MG63 (cell line): ENCODE measurements at regions not wholly inside any gene's neighbourhood (a gene's known extent, or its start where the extent isn't known, plus 50 kb on each side); places are given as distances from the start of the nearest gene placed in this dataset.

Experiments
- DNase-seq: peaks from one replicate; pipeline ENCODE4 v3.0.0-alpha.2; 2020
- H3K27me3 ChIP-seq: fragments of 250-450 bp; sonication (Bioruptor Pico); 2 replicates; pipeline ENCODE4 v1.5.1; 2020; ENCODE audit warnings: mild to moderate bottlenecking, moderate library complexity
- H3K36me3 ChIP-seq: fragments of 250-450 bp; sonication (Bioruptor Pico); 2 replicates; pipeline ENCODE4 v1.5.1; 2020; ENCODE audit warnings: mild to moderate bottlenecking, moderate library complexity
- H3K4me3 ChIP-seq: fragments of 250-450 bp; sonication (Bioruptor Pico); 2 replicates; pipeline ENCODE4 v1.5.1; 2020; ENCODE audit warnings: mild to moderate bottlenecking, moderate library complexity
- H3K9me3 ChIP-seq: fragments of 250-450 bp; sonication (Bioruptor Pico); 2 replicates; pipeline ENCODE4 v1.5.1; 2020; ENCODE audit warnings: mild to moderate bottlenecking, moderate library complexity

DNA sequence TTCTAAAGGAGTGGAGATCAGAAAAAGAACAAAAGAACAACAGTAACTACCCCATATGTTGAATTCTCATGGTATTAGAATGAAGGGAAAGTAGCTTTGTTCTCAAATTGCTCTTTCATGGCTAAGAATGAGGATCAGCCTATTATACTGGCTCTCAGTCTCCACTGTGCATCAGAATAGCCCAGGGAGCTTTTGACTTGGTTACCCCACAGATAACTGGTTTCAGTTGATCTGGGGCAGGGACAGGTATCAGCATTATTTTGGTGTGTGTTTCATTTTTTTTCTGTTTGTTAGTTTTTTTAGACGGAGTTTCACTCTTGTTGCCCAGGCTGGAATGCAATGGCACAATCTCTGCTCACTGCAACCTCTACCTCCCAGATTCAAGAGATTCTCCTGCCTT lies 311.7 kb upstream of the TLE3 start:
- Histone ChIP-seq H3K9me3 (peaks cover 5% of the 10 kb centered on the region; the same call in 1 of the 2 replicates), H3K4me3 (no peak overlapping the region), H3K27me3 (no peaks in the 10 kb centered on the region), H3K36me3 (no peaks in the 10 kb centered on the region)
- no peak for DNase-seq

DNA sequence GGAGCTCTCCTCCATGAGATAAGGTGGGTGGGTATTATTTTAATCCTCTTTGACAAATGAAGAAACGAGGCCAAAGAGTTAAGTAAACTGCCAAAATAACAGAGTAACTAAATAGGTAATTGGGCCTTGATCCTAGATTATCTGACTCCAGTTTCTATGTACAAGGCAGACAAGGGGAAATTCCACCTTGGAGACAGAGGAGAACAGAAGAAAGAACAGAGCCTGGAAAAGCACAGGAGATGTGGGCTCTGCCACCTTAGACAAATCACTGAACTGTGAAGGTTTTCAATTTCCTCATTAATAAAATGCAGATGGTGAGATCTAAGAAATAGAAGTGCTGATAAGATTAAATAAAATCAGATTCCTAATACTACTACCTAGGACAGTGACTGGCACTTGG lies 310.2 kb upstream of the TLE3 start:
- H3K27me3 ChIP-seq = no peaks in the 10 kb centered on the region
- H3K9me3 ChIP-seq = peaks cover 5% of the 10 kb centered on the region; the same call in 1 of the 2 replicates
- DNase-seq = no peak
- no peaks in the 10 kb centered on the region for H3K36me3 ChIP-seq
- H3K4me3 ChIP-seq = no peak overlapping the region

DNA sequence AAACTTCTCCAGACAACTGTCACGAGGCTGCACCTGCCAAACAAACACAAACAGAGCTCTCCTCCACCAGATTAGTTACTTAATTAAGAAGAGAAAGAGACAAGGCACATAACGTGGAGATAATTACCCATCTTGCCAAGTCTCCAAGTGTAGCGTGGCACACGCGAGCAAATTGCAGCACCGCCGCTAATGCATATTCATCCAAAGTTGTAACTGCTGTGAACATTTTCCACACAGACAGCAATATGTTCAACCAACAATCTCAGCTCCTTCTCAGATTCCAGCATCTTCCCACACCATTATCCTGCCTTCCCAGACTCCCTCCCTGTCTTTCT lies 309.6 kb upstream of the TLE3 start:
- no peaks in the 10 kb centered on the region for H3K36me3 ChIP-seq
- no peak overlapping the region for H3K4me3 ChIP-seq
- no peaks in the 10 kb centered on the region for H3K27me3 ChIP-seq
- no peak for DNase-seq
- H3K9me3 ChIP-seq = peaks cover 5% of the 10 kb centered on the region; the same call in 1 of the 2 replicates

DNA sequence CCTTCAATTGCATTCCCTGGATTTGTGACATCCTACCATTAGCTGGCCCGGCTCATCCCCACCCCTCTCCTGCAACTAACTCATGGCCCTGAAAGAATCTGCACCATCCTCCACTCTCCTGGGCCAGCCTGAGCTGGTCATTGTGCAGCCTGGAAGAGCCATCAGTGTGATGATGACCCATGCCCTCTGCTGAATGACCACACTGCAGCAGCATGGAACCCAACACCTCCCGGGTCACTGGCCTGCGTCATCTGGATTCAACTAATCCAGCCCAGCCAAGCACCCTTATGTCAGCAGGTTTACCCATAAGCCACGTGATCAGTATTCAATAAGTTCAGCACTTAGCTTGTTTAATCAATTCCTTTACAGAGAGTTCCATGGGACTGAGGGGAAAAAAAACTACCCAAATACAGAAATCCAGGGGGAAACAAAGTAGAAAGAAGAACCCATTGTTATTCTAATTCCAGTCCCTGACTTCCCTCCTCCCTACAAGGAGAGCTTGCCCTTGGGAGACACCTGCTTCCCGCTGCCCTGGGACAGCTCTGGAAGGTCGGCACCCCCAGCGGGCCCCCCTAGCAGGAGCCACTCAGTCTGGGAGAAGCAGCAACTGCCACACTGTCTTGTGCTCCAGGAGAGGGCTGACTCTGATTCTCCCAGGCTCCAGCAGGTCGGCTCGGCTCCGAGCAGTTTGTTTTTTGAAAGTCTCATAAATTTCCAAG lies 309.1 kb upstream of the TLE3 start:
- H3K36me3 ChIP-seq = no peaks in the 10 kb centered on the region

GRCh38 chr15:70401709-70402108 lies 304.0 kb upstream of the TLE3 start:
- no peaks in the 10 kb centered on the region for H3K36me3 ChIP-seq
- no peaks in the 10 kb centered on the region for H3K27me3 ChIP-seq
- peak; percentile 57 for DNase-seq
- no peak overlapping the region for H3K4me3 ChIP-seq
- H3K9me3 ChIP-seq = peaks cover 3% of the 10 kb centered on the region; the same call in 1 of the 2 replicates

More for the DNA sequence above, 309.1 kb upstream of the TLE3 start:
- no peak overlapping the region for H3K4me3 ChIP-seq
- H3K27me3 ChIP-seq = no peaks in the 10 kb centered on the region
- peaks cover 5% of the 10 kb centered on the region; the same call in 1 of the 2 replicates for H3K9me3 ChIP-seq
- DNase-seq = no peak

DNA sequence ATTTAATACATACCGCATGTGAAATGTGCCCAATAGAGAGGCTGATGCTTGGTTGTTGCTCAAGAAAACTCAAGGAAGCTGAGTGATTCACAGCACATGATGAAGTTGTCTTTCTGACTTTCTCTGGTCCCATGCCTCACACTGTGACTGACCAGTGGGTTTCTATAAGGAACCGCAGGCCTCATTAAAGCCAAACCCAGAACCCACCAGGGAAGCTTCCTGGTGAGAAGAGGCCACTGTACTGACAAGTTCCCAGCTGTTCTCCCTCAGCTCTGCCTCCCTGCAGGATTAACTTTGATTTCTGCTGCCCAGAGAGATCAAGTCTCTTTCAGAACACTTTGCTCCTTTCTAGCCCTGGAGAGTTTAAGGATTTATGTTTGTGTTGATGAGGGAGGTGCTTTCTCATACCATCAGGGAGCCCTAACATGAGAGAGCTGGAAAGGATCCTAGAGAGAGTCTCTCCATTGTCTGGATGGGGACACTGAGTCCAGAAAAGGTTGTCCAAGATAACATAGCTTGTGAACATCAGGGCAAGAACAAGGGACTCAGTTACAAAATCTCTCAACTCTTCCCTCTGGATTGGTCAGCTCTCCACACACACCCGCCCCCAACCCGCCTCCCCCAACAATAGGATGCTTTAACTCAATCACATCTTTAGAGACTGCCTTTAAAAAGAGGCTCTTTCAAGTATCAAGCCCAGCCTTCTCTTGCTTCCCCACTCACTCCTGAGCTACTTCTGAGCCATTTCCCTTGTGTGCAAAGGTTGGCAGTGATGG lies 303.2 kb upstream of the TLE3 start:
- Histone ChIP-seq H3K4me3 (no peak overlapping the region), H3K27me3 (no peaks in the 10 kb centered on the region), H3K9me3 (peaks cover 3% of the 10 kb centered on the region; the same call in 1 of the 2 replicates), H3K36me3 (no peaks in the 10 kb centered on the region)
- no peak for DNase-seq

DNA sequence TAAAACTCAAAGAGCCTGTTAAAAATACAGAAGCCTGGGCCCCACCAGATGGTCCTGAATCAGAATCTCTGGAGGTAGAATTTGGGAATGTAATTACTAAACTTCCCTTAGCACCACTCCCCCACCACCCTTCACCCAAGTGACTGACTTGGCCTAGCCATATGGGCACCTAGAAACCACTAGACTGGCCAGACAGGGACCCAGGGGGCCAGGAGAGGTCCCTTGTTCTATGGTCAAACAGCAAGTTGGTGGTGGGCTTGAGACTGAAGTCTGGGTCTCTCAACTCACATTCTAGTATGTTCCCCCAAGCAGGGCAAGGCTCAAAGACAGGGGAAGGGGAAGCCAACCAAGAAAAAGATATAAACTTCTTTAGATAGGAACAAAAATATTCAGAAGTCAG lies 301.5 kb upstream of the TLE3 start:
- no peak overlapping the region for H3K4me3 ChIP-seq
- H3K27me3 ChIP-seq = no peaks in the 10 kb centered on the region; the same call in 1 of the 2 replicates
- H3K36me3 ChIP-seq = no peaks in the 10 kb centered on the region
- no peak for DNase-seq
- no peaks in the 10 kb centered on the region for H3K9me3 ChIP-seq

DNA sequence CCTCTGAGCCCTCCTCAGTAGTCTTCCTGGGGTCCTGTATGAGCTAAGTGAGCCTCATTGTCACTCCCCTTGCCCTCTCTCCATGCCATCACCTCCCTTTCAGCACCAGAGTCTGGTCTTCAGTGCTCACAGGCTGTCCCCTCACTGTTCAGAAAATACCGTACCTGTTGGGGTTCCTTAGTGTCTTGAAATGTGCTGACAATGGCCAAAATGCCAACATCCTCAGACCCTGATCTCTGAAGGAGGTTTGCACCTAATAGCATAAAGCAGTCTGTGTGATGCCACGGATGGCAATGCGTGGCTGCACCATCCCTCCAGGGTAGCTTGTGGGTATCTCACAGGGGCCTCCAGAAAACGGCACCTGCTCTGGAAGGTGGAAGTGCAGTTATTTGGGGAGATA lies 301.0 kb upstream of the TLE3 start:
- H3K9me3 ChIP-seq = no peaks in the 10 kb centered on the region
- no peaks in the 10 kb centered on the region; the same call in 1 of the 2 replicates for H3K27me3 ChIP-seq
- H3K4me3 ChIP-seq = no peak overlapping the region
- no peak for DNase-seq
- no peaks in the 10 kb centered on the region for H3K36me3 ChIP-seq

DNA sequence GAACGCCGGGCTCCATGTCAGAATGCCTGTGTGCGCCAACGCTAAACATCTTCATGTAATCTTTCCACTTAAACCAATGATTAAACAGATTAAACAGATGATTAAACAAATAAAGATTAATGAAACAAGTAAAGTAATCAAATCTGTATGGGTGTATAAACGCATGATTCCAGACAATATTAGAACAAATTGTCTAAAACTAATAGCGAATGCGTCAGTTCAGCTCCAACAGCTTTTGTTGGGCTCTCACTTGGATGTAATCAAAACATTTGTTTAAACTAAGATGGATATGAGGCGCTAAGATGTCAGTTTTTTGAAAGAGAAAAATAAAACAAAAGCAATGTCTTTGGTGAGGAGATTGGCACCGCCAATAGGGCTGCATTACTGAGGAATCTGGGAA lies 299.1 kb upstream of the TLE3 start:
- H3K9me3 ChIP-seq = no peaks in the 10 kb centered on the region
- H3K36me3 ChIP-seq = no peaks in the 10 kb centered on the region
- no peak for DNase-seq
- no peaks in the 10 kb centered on the region; the same call in 1 of the 2 replicates for H3K27me3 ChIP-seq
- H3K4me3 ChIP-seq = no peak overlapping the region

GRCh38 chr15:70395164-70395563 lies 297.4 kb upstream of the TLE3 start:
- Histone ChIP-seq H3K36me3 (no peaks in the 10 kb centered on the region), H3K4me3 (no peak overlapping the region), H3K9me3 (peaks cover 3% of the 10 kb centered on the region; the same call in 1 of the 2 replicates), H3K27me3 (no peaks in the 10 kb centered on the region; the same call in 1 of the 2 replicates)
- DNase-seq = no peak

GRCh38 chr15:70390723-70391122 lies 293.0 kb upstream of the TLE3 start:
- DNase-seq = no peak
- no peaks in the 10 kb centered on the region; the same call in 1 of the 2 replicates for H3K27me3 ChIP-seq

GRCh38 chr15:70387993-70388392 lies 290.3 kb upstream of the TLE3 start:
- no peak for DNase-seq
- H3K36me3 ChIP-seq = no peaks in the 10 kb centered on the region
- no peaks in the 10 kb centered on the region for H3K27me3 ChIP-seq
- H3K9me3 ChIP-seq = peaks cover 3% of the 10 kb centered on the region; the same call in 1 of the 2 replicates
- H3K4me3 ChIP-seq = no peak overlapping the region

More at GRCh38 chr15:70390723-70391122, 293.0 kb upstream of the TLE3 start:
- Histone ChIP-seq H3K4me3 (no peak overlapping the region), H3K9me3 (peaks cover 3% of the 10 kb centered on the region; the same call in 1 of the 2 replicates), H3K36me3 (no peaks in the 10 kb centered on the region)

DNA sequence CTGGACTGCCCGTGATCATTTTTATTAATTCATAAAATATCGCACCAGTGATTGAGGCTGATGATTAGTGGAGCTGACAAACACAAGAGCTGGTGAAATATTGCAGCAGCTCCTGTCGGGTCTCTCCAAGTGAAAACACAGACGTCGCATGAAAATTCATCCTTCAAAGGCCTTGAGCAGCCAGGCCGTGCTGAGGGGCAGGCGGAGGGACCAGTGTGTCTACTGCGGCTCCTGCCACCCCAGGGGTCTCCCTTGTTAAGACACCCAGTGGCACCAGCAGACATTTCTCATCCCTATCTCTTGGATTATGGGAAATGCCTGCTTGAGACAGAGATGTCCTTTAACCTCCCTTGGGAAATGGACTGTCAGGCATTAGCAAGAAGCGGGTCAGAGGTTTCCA lies 289.4 kb upstream of the TLE3 start:
- H3K27me3 ChIP-seq = no peaks in the 10 kb centered on the region
- H3K36me3 ChIP-seq = no peaks in the 10 kb centered on the region
- H3K9me3 ChIP-seq = peaks cover 3% of the 10 kb centered on the region
- no peak for DNase-seq
- no peak overlapping the region for H3K4me3 ChIP-seq

GRCh38 chr15:70385711-70386110 lies 288.0 kb upstream of the TLE3 start:
- no peak overlapping the region for H3K4me3 ChIP-seq
- no peaks in the 10 kb centered on the region for H3K36me3 ChIP-seq
- H3K27me3 ChIP-seq = no peaks in the 10 kb centered on the region
- peaks cover 8% of the 10 kb centered on the region for H3K9me3 ChIP-seq
- DNase-seq = no peak

DNA sequence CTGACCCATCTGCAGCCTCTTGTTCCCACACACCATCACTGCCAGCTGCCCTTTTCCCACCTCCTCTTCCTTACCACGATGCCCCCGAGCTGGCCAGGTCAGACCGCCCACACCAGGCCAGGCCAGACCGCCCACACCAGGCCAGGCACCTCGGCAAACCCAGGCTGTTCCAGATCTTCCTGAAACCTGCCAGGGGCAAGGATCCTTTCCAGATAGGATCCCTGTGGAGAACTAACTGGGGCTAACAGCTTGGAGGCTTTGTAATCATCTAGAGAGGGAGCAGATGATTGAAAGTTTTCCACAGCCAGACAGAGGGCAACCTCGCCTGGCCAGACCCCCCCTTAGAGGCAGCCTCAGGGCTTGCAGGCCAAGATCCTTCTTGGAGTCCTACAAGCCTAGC lies 287.3 kb upstream of the TLE3 start:
- no peak for DNase-seq
- Histone ChIP-seq H3K4me3 (no peak overlapping the region), H3K9me3 (peaks cover 6% of the 10 kb centered on the region; the same call in 1 of the 2 replicates), H3K36me3 (no peaks in the 10 kb centered on the region), H3K27me3 (no peaks in the 10 kb centered on the region)

GRCh38 chr15:70383856-70384255 lies 286.1 kb upstream of the TLE3 start:
- H3K36me3 ChIP-seq = no peaks in the 10 kb centered on the region
- H3K27me3 ChIP-seq = no peaks in the 10 kb centered on the region
- H3K9me3 ChIP-seq = peaks cover 6% of the 10 kb centered on the region; the same call in 1 of the 2 replicates
- H3K4me3 ChIP-seq = no peak overlapping the region
- no peak for DNase-seq

DNA sequence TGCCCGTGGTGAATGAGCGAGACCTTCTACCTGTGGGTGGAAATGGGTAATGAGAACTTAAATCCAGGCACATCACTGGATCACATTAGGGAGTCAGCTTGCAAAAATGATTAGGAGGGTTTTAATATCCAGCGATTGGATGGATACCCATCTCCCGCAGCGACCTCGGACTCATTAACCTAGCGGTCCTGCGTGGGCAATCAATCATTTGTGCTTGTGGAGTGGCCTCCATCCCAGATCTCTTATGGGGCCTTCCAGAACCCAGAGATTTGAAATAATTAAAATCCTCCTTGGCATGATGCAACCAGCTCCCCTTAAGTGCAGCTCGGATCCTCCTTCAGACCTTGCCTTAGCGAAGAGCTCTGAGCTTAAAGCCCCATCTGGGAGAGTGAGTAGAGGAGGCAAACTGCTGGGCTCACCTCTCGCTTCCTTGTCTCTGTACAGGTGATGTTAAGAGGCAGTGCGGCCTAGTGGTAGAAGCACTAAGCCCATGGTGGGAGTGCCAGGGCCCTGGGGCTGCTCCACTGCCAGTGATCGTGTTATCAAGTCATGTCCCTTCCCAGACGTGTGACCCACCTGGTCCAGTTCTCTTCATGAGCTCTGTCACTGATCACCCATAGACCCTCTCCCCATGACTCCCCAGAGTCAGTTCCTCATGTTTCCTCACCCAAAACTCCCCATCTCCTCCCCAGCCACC lies 285.2 kb upstream of the TLE3 start:
- Histone ChIP-seq H3K9me3 (peaks cover 6% of the 10 kb centered on the region; the same call in 1 of the 2 replicates), H3K27me3 (no peaks in the 10 kb centered on the region), H3K36me3 (no peaks in the 10 kb centered on the region), H3K4me3 (no peak overlapping the region)
- DNase-seq = no peak
